Erythroblast (primary cell): ENCODE measurements at regions not wholly inside any gene's neighbourhood (a gene's known extent, or its start where the extent isn't known, plus 50 kb on each side); places are given as distances from the start of the nearest gene placed in this dataset.

ENCODE experiments used
- GATA1 ChIP-seq: IDR thresholded peaks from 2 replicates; pipeline ENCODE4 v1.6.1; 2011; ENCODE audit warnings: low read depth, mild to moderate bottlenecking, control low read depth, low read length, moderate library complexity
- POLR2A ChIP-seq: IDR thresholded peaks from 2 replicates; pipeline ENCODE4 v1.6.1; 2011; ENCODE audit warnings: mild to moderate bottlenecking, low read length

- TF ChIP-seq POLR2A (no peak), GATA1 (no peak)
These were observed 239.8 kb upstream of the SALL1 start for GRCh38 chr16:51390877-51391276.
